Ovary (tissue), 7 donors: ENCODE measurements at regions not wholly inside any gene's neighbourhood (a gene's known extent, or its start where the extent isn't known, plus 50 kb on each side); places are given as distances from the start of the nearest gene placed in this dataset.

ENCODE experiments used
- DNase-seq, 5 donors: peaks; one replicate each; pipeline ENCODE4 v3.0.0-alpha.2; 2019 to 2020
- H3K27ac ChIP-seq, 2 donors: fragments of 200-600 bp; one replicate each; pipeline versions ENCODE4 v1.5.1 to v1.8.0; 2019 to 2022
- H3K27me3 ChIP-seq: fragments of 200-600 bp; one replicate; pipeline ENCODE4 v1.8.0; 2022
- H3K36me3 ChIP-seq: fragments of 200-600 bp; sonication (generic); one replicate; pipeline ENCODE4 v1.5.1; 2019
- H3K4me1 ChIP-seq: one replicate; pipeline ENCODE4 v1.8.1; 2013; ENCODE audit warnings: mild to moderate bottlenecking, moderate library complexity; ENCODE audit not compliant: insufficient read depth
- H3K4me3 ChIP-seq: fragments of 200-600 bp; sonication (generic); one replicate; pipeline ENCODE4 v1.5.1; 2017
- H3K9me3 ChIP-seq, 2 donors: fragments of 200-600 bp in 1 of 2; sonication (generic) in 1 of 2; one replicate each; pipeline versions ENCODE4 v1.5.1 to v1.8.1; 2013 to 2019; ENCODE audit warnings: mild to moderate bottlenecking in 1 of 2, moderate library complexity in 1 of 2
- EP300 ChIP-seq: sonication (generic); formaldehyde crosslinking; IDR thresholded peaks from one replicate; pipeline ENCODE4 v1.6.1; 2017; ENCODE audit warnings: antibody characterized with exemption
- POLR2A ChIP-seq: fragments of 450-650 bp; IDR thresholded peaks from one replicate; pipeline ENCODE4 v1.6.1; 2017; ENCODE audit warnings: antibody characterized with exemption, mild to moderate bottlenecking, moderate library complexity
- WGBS, 3 donors: extraction: QIAGEN DNeasy Blood & Tissue Kit in 1 of 3; methylation state at CpG; one replicate each; pipeline versions ENCODE4 v1.1.5 to v1.1.7; 2013 to 2017; 5-methylcytosine and 5-hydroxymethylcytosine counted together
- intact Hi-C, 4 donors: fragments of 100-400 bp; cut with DNase I; formaldehyde crosslinking; loops; one replicate each; pipeline versions ENCODE4 v1.11.0 to v1.15.1; 2022 to 2023
- TF ChIP-seq, protein P1 (sequence below), 3 donors: fragments of 450-650 bp in 2 of 3; fragments of 200-600 bp in 1 of 3; IDR thresholded peaks; one replicate each; pipeline versions ENCODE4 v1.5.1 to v1.8.0; 2016 to 2022; ENCODE audit warnings: antibody characterized with exemption in 3 of 3, mild to moderate bottlenecking in 1 of 3
- donor health status: DM: no; HTN: no; CAD: no; lungs with moderate emphysema.
- donor health status: DM: no; HTN: no; CAD: no.
- donor health status: Bipolar disorder and iron deficiency.
- donor health status: DM: no; HTN: no; CAD: no.
- donor health status: DM: yes; HTN: yes; CAD: no.

DNA sequence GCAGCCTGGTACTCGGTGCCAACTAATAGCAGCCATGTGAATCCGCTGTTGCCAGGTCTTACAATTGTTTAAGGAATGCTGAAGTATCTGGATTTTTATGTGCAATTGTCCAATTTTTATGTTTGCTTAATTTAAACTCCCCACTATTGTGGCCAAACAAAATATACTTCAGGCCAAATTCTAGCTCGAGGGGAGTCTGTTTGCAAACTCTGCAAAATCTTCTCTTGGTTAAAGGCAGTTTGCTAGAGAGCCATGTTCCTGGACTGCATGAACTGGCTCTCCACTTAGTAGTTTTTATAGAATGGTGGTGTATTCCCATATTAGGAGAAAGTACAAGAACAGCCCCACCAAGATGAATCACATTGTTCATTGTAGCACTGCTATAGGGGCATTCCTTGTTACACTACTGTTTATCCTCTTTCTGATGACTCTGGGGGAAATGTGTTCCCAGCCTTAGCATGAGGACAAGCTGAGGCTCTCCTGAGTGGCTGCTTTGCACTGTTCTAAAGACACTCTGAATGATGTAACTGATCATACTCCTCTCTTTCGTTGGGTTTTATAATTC, 178.0 kb upstream of the GLI3 start:
- intact Hi-C loops = no loop called here
- Histone ChIP-seq H3K36me3 (no peaks in the 10 kb centered on the region), H3K4me1 (no peaks in the 10 kb centered on the region), H3K27me3 (no peaks in the 10 kb centered on the region), H3K9me3 (no peaks in the 10 kb centered on the region), H3K4me3 (no peak overlapping the region), H3K27ac (no peak overlapping the region)
- TF ChIP-seq, protein P1, sequence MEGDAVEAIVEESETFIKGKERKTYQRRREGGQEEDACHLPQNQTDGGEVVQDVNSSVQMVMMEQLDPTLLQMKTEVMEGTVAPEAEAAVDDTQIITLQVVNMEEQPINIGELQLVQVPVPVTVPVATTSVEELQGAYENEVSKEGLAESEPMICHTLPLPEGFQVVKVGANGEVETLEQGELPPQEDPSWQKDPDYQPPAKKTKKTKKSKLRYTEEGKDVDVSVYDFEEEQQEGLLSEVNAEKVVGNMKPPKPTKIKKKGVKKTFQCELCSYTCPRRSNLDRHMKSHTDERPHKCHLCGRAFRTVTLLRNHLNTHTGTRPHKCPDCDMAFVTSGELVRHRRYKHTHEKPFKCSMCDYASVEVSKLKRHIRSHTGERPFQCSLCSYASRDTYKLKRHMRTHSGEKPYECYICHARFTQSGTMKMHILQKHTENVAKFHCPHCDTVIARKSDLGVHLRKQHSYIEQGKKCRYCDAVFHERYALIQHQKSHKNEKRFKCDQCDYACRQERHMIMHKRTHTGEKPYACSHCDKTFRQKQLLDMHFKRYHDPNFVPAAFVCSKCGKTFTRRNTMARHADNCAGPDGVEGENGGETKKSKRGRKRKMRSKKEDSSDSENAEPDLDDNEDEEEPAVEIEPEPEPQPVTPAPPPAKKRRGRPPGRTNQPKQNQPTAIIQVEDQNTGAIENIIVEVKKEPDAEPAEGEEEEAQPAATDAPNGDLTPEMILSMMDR (IDR thresholded peaks at IDR 0.05) = no peak
- TF ChIP-seq POLR2A (no peak), EP300 (no peak)
- no peak for DNase-seq
- 25 to 29% (median 27%) methylated on average over 4 of the region's 4 CpGs for WGBS, 3 donors

DNA sequence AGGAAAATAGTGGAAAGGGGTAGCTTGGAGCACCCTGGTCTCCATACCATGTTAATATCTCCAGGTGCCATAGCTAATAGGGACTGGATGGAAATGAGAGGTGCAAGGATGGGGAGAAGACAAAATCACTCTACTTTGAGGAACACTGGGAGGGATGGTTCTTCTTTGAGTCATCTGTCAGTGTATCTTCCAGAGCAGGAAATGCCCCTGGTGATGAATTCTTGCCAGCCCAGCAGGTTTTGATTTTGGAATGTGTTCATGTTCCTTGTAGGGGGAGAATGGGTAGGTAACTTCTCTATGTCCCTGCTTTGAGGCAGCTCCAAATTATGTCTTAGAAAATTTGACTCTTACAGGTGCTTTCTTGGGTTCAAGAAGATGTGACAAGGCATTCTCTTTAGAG, 177.0 kb upstream of the GLI3 start:
- no peaks in the 10 kb centered on the region for H3K27me3 ChIP-seq
- TF ChIP-seq, protein P1 (IDR thresholded peaks at IDR 0.05) = no peak
- no peak for TF ChIP-seq POLR2A
- TF ChIP-seq EP300 = no peak
- no peak overlapping the region for H3K27ac ChIP-seq
- no peaks in the 10 kb centered on the region for H3K9me3 ChIP-seq
- no peaks in the 10 kb centered on the region for H3K36me3 ChIP-seq
- intact Hi-C loops = no loop called here
- DNase-seq = no peak
- H3K4me1 ChIP-seq = no peaks in the 10 kb centered on the region
- no peak overlapping the region for H3K4me3 ChIP-seq

DNA sequence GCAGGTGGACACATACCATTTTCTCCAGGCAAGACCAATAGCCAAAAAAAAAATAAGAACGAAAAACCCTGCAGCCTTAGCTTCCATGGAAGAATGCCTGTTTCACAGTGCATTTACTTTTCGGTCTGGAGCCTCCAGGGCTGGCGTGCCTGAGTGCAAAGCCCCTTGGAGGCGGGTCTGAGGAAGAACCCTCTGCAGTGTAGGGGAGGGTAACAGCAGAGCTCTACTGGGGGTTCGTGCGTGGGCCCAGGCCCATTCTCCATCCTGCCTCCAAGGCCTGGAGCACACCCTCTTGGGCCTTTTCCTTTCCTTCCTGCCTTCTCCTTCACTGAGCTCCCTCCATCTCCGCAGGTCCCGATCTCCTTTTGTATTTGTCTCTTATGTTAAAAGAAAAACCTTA, 172.3 kb upstream of the GLI3 start:
- Histone ChIP-seq H3K36me3 (no peaks in the 10 kb centered on the region), H3K4me3 (no peak overlapping the region), H3K4me1 (no peaks in the 10 kb centered on the region), H3K27me3 (no peaks in the 10 kb centered on the region), H3K27ac (no peak overlapping the region), H3K9me3 (no peaks in the 10 kb centered on the region)
- intact Hi-C loops = no loop called here
- 85 to 93% (median 92%) methylated on average over 8 of the region's 8 CpGs for WGBS, 3 donors
- DNase-seq = no peak
- TF ChIP-seq, protein P1 (IDR thresholded peaks at IDR 0.05) = no peak
- TF ChIP-seq EP300 = no peak
- no peak for TF ChIP-seq POLR2A

DNA sequence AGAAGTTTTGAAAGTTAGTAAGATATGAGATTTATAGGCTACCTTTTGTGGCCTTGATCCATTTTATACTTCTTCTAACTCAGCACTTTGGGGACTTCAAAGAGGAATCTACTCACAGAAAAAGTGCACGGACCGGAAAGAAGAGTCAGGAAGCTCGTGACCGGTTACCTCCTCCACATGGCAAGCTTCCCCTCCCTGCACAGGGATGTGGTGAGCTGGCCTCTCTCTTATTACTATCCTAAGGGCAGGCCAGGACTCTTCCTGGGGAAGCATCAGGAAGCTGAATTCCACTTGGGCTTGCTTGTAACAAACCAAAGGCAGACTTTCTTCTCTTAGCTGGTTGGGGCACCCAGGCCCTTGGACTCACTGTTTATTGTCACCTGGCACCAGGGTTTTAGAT, 170.8 kb upstream of the GLI3 start:
- Histone ChIP-seq H3K27ac (no peak overlapping the region), H3K27me3 (no peaks in the 10 kb centered on the region), H3K36me3 (no peaks in the 10 kb centered on the region), H3K4me1 (no peaks in the 10 kb centered on the region), H3K9me3 (no peaks in the 10 kb centered on the region), H3K4me3 (no peak overlapping the region)
- no peak for DNase-seq
- WGBS, 3 donors = 34 to 42% (median 39%) methylated on average over 4 of the region's 4 CpGs
- intact Hi-C loops = no loop called here
- TF ChIP-seq, protein P1 (IDR thresholded peaks at IDR 0.05) = no peak
- TF ChIP-seq EP300 (no peak), POLR2A (no peak)
